AG10803 (cell line): ENCODE measurements at regions not wholly inside any gene's neighbourhood (a gene's known extent, or its start where the extent isn't known, plus 50 kb on each side); places are given as distances from the start of the nearest gene placed in this dataset.
A peak's percentile ranks its signal among the peaks of the same experiment; 100 is the strongest.

ENCODE experiments used
- DNase-seq: peaks from one replicate; pipeline ENCODE4 v3.0.0; 2010; ENCODE audit warnings: low read depth
- H3K4me3 ChIP-seq: 2 replicates; pipeline ENCODE4 v1.5.1; 2011; ENCODE audit warnings: mild to moderate bottlenecking, low read length, control low read depth
- CTCF ChIP-seq: conservative IDR thresholded peaks from 2 replicates; pipeline ENCODE4 v1.5.1; 2011; ENCODE audit warnings: mild to moderate bottlenecking, low read length, control low read depth, inconsistent platforms

GRCh38 chr14:89707086-89707485 is 247.4 kb downstream of the EFCAB11 start:
- no peak overlapping the region for H3K4me3 ChIP-seq
- TF ChIP-seq CTCF: no peak
- no peak for DNase-seq

- no peak for DNase-seq
- H3K4me3 ChIP-seq: no peak overlapping the region
- TF ChIP-seq CTCF: no peak
Measured at GRCh38 chr14:89702876-89703200, 251.7 kb downstream of the EFCAB11 start.

GRCh38 chr14:89702073-89702875 is 252.3 kb downstream of the EFCAB11 start:
- H3K4me3 ChIP-seq: peak overlapping the region; percentile 65
- DNase-seq: peak; percentile 80
- no peak for TF ChIP-seq CTCF

- peak overlapping the region; percentile 69 for H3K4me3 ChIP-seq
- no peak; the same call in 1 of the 2 replicates for TF ChIP-seq CTCF
- DNase-seq: peak; percentile 70
Measured at GRCh38 chr14:89701211-89702043, 253.1 kb downstream of the EFCAB11 start.

- H3K4me3 ChIP-seq: peak overlapping the region; percentile 69
- DNase-seq: no peak
- TF ChIP-seq CTCF: no peak
Measured at GRCh38 chr14:89700801-89701200, 253.7 kb downstream of the EFCAB11 start.

- no peak for TF ChIP-seq CTCF
- no peak for DNase-seq
- H3K4me3 ChIP-seq: no peak overlapping the region
Measured at GRCh38 chr14:89699071-89699470, 255.5 kb downstream of the EFCAB11 start.
